GM12872 (cell line): ENCODE measurements at regions not wholly inside any gene's neighbourhood (a gene's known extent, or its start where the extent isn't known, plus 50 kb on each side); places are given as distances from the start of the nearest gene placed in this dataset.

Source experiments
- CTCF ChIP-seq: IDR thresholded peaks from 3 replicates; pipeline ENCODE4 v1.5.1; 2011; ENCODE audit warnings: low read depth, mild to moderate bottlenecking, low read length, moderate library complexity; ENCODE audit not compliant: insufficient read depth

- TF ChIP-seq CTCF, result no peak
These were observed 291.1 kb downstream of the ADGRG6 start for GRCh38 chr6:142592876-142593275.

GRCh38 chr6:142597836-142598235 is 296.0 kb downstream of the ADGRG6 start:
- TF ChIP-seq CTCF, result no peak

- no peak for TF ChIP-seq CTCF
These were observed 299.6 kb downstream of the ADGRG6 start for GRCh38 chr6:142601427-142601826.

- TF ChIP-seq CTCF, result no peak
These were observed 301.2 kb downstream of the ADGRG6 start for GRCh38 chr6:142602972-142603371.

GRCh38 chr6:142605922-142606485 is 304.2 kb downstream of the ADGRG6 start:
- TF ChIP-seq CTCF, result no peak

GRCh38 chr6:142612956-142613355 is 311.1 kb downstream of the ADGRG6 start:
- no peak for TF ChIP-seq CTCF

GRCh38 chr6:142613981-142614380 is 312.2 kb downstream of the ADGRG6 start:
- TF ChIP-seq CTCF, result no peak

- no peak for TF ChIP-seq CTCF
These were observed 315.4 kb downstream of the ADGRG6 start for GRCh38 chr6:142617158-142617557.
